ENCODE measurements at regions not wholly inside any gene's neighbourhood (a gene's known extent, or its start where the extent isn't known, plus 50 kb on each side); places are given as distances from the start of the nearest gene placed in this dataset.

DNA sequence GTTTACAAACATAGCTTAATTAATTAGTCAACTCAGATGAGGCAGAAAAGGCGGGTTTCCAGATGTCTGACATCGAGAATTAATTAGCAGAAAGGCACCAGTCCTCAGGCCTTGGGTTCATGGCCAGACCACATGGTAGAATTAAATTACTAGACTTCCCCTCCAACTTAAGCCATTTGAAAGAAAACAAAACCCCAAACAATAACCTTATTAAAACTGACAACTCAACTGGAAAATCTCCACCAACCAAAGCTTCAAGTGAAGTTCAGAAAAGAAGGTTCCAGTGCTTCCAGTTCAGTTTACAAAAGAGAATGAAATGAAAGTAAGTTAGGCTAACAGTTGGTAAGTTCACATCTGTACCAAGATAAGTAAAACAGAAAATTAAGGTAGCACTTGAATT, 349.5 kb downstream of the GRIN2B start (continued):
- TF ChIP-seq, protein P1, sequence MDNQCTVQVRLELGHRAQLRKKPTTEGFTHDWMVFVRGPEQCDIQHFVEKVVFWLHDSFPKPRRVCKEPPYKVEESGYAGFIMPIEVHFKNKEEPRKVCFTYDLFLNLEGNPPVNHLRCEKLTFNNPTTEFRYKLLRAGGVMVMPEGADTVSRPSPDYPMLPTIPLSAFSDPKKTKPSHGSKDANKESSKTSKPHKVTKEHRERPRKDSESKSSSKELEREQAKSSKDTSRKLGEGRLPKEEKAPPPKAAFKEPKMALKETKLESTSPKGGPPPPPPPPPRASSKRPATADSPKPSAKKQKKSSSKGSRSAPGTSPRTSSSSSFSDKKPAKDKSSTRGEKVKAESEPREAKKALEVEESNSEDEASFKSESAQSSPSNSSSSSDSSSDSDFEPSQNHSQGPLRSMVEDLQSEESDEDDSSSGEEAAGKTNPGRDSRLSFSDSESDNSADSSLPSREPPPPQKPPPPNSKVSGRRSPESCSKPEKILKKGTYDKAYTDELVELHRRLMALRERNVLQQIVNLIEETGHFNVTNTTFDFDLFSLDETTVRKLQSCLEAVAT (IDR thresholded peaks at IDR 0.05), result no peak
- TF ChIP-seq RB1 (IDR thresholded peaks at IDR 0.05; ENCODE audit: borderline replicate concordance) (no peak), GABPA (IDR thresholded peaks at IDR 0.05; ENCODE audit: low read depth) (no peak), ZNF217 (IDR thresholded peaks at IDR 0.05) (peak; percentile 40; the same call in 1 of the 2 replicates), IKZF2 (IDR thresholded peaks at IDR 0.05) (peak; percentile 75 to 76; a peak in 2 of 4 replicates), GATAD2B (conservative IDR thresholded peaks at IDR 0.05; ENCODE audit: low read depth) (no peak), EP300 (IDR thresholded peaks at IDR 0.05; ENCODE audit: borderline replicate concordance in 1 of 2, control insufficient read depth in 1 of 2, low read depth in 2 of 2, low read length in 2 of 2) (peak; percentile 72 to 74; a peak in 3 of 4 replicates), PAX8 (IDR thresholded peaks at IDR 0.05) (no peak), EED (IDR thresholded peaks at IDR 0.05; ENCODE audit: low read depth) (no peak), ZNF274 (IDR thresholded peaks at IDR 0.05; ENCODE audit: insufficient read depth, insufficient read length) (no peak), BMI1 (IDR thresholded peaks at IDR 0.05; ENCODE audit: borderline replicate concordance) (peak; percentile 73; the same call in 1 of the 2 replicates), SUPT20H (IDR thresholded peaks at IDR 0.05; ENCODE audit: borderline replicate concordance, control insufficient read depth, low read depth, low read length) (no peak), SMC3 (IDR thresholded peaks at IDR 0.05; ENCODE audit: borderline replicate concordance, low read length) (no peak), KLF5 (IDR thresholded peaks at IDR 0.05; ENCODE audit: partially characterized antibody) (no peak), STAT1 (conservative IDR thresholded peaks at IDR 0.05) (no peak)
- TF ChIP-seq, protein P2, sequence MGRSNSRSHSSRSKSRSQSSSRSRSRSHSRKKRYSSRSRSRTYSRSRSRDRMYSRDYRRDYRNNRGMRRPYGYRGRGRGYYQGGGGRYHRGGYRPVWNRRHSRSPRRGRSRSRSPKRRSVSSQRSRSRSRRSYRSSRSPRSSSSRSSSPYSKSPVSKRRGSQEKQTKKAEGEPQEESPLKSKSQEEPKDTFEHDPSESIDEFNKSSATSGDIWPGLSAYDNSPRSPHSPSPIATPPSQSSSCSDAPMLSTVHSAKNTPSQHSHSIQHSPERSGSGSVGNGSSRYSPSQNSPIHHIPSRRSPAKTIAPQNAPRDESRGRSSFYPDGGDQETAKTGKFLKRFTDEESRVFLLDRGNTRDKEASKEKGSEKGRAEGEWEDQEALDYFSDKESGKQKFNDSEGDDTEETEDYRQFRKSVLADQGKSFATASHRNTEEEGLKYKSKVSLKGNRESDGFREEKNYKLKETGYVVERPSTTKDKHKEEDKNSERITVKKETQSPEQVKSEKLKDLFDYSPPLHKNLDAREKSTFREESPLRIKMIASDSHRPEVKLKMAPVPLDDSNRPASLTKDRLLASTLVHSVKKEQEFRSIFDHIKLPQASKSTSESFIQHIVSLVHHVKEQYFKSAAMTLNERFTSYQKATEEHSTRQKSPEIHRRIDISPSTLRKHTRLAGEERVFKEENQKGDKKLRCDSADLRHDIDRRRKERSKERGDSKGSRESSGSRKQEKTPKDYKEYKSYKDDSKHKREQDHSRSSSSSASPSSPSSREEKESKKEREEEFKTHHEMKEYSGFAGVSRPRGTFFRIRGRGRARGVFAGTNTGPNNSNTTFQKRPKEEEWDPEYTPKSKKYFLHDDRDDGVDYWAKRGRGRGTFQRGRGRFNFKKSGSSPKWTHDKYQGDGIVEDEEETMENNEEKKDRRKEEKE (IDR thresholded peaks at IDR 0.05), result no peak
- TF ChIP-seq, protein P3, sequence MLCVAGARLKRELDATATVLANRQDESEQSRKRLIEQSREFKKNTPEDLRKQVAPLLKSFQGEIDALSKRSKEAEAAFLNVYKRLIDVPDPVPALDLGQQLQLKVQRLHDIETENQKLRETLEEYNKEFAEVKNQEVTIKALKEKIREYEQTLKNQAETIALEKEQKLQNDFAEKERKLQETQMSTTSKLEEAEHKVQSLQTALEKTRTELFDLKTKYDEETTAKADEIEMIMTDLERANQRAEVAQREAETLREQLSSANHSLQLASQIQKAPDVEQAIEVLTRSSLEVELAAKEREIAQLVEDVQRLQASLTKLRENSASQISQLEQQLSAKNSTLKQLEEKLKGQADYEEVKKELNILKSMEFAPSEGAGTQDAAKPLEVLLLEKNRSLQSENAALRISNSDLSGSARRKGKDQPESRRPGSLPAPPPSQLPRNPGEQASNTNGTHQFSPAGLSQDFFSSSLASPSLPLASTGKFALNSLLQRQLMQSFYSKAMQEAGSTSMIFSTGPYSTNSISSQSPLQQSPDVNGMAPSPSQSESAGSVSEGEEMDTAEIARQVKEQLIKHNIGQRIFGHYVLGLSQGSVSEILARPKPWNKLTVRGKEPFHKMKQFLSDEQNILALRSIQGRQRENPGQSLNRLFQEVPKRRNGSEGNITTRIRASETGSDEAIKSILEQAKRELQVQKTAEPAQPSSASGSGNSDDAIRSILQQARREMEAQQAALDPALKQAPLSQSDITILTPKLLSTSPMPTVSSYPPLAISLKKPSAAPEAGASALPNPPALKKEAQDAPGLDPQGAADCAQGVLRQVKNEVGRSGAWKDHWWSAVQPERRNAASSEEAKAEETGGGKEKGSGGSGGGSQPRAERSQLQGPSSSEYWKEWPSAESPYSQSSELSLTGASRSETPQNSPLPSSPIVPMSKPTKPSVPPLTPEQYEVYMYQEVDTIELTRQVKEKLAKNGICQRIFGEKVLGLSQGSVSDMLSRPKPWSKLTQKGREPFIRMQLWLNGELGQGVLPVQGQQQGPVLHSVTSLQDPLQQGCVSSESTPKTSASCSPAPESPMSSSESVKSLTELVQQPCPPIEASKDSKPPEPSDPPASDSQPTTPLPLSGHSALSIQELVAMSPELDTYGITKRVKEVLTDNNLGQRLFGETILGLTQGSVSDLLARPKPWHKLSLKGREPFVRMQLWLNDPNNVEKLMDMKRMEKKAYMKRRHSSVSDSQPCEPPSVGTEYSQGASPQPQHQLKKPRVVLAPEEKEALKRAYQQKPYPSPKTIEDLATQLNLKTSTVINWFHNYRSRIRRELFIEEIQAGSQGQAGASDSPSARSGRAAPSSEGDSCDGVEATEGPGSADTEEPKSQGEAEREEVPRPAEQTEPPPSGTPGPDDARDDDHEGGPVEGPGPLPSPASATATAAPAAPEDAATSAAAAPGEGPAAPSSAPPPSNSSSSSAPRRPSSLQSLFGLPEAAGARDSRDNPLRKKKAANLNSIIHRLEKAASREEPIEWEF (IDR thresholded peaks at IDR 0.05; ENCODE audit: insufficient replicate concordance, low read depth, low read length), result no peak
- TF ChIP-seq, protein P4, sequence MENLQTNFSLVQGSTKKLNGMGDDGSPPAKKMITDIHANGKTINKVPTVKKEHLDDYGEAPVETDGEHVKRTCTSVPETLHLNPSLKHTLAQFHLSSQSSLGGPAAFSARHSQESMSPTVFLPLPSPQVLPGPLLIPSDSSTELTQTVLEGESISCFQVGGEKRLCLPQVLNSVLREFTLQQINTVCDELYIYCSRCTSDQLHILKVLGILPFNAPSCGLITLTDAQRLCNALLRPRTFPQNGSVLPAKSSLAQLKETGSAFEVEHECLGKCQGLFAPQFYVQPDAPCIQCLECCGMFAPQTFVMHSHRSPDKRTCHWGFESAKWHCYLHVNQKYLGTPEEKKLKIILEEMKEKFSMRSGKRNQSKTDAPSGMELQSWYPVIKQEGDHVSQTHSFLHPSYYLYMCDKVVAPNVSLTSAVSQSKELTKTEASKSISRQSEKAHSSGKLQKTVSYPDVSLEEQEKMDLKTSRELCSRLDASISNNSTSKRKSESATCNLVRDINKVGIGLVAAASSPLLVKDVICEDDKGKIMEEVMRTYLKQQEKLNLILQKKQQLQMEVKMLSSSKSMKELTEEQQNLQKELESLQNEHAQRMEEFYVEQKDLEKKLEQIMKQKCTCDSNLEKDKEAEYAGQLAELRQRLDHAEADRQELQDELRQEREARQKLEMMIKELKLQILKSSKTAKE (IDR thresholded peaks at IDR 0.05; ENCODE audit: low read depth, poor library complexity, severe bottlenecking), result peak; percentile 90
- TF ChIP-seq, protein P5, sequence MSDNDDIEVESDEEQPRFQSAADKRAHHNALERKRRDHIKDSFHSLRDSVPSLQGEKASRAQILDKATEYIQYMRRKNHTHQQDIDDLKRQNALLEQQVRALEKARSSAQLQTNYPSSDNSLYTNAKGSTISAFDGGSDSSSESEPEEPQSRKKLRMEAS (IDR thresholded peaks at IDR 0.05; ENCODE audit: low read depth, low read length), result peak; percentile 22; the same call in 1 of the 2 replicates

All from GM12878 (cell line).